ENCODE measurements at regions not wholly inside any gene's neighbourhood (a gene's known extent, or its start where the extent isn't known, plus 50 kb on each side); places are given as distances from the start of the nearest gene placed in this dataset.

- TF ChIP-seq GATA2 (IDR thresholded peaks at IDR 0.05; ENCODE audit: low read depth, low read length) (no peak), GATA3 (IDR thresholded peaks at IDR 0.05; ENCODE audit: low read depth, low read length) (no peak)
Observed at GRCh38 chr18:29062921-29063320, 886.0 kb upstream of the CDH2 start.

Measured in SH-SY5Y (cell line).